CD14-positive monocyte (primary cell): ENCODE measurements at regions not wholly inside any gene's neighbourhood (a gene's known extent, or its start where the extent isn't known, plus 50 kb on each side); places are given as distances from the start of the nearest gene placed in this dataset.

Experiments
- DNase-seq, 3 donors: peaks; one replicate each; pipeline ENCODE4 v3.0.0-alpha.2; 2011 to 2022
- H2AFZ ChIP-seq: 2 replicates; pipeline ENCODE4 v1.6.0; 2012; ENCODE audit warnings: mild to moderate bottlenecking, low read depth, low read length, inconsistent platforms; ENCODE audit not compliant: insufficient read depth, poor library complexity, severe bottlenecking
- H3K27ac ChIP-seq, 2 donors: 1 replicate in 1 of 2; 2 replicates in 1 of 2; pipeline ENCODE4 v1.5.1; 2012 to 2013; ENCODE audit warnings: low read length in 2 of 2, control low read depth in 1 of 2, inconsistent platforms in 1 of 2, low read depth in 1 of 2, mild to moderate bottlenecking in 1 of 2
- H3K27me3 ChIP-seq, 2 donors: one replicate each; pipeline versions ENCODE4 v1.6.0 to v1.6.1; 2011 to 2013; ENCODE audit warnings: low read length in 2 of 2; ENCODE audit not compliant: control insufficient read depth in 2 of 2, insufficient read depth in 2 of 2
- H3K36me3 ChIP-seq, 2 donors: replicated peaks in 1 of 2; 1 replicate in 1 of 2; 2 replicates in 1 of 2; pipeline versions ENCODE4 v1.5.1 to v1.6.1; 2012 to 2013; ENCODE audit warnings: low read length in 2 of 2, control low read depth in 1 of 2, inconsistent platforms in 1 of 2, mild to moderate bottlenecking in 1 of 2; ENCODE audit not compliant: insufficient read depth in 2 of 2, control insufficient read depth in 1 of 2
- H3K4me1 ChIP-seq, 2 donors: 1 replicate in 1 of 2; 2 replicates in 1 of 2; pipeline versions ENCODE4 v1.5.1 to v1.6.1; 2012 to 2013; ENCODE audit warnings: low read length in 2 of 2, control low read depth in 1 of 2, inconsistent platforms in 1 of 2, mild to moderate bottlenecking in 1 of 2, moderate library complexity in 1 of 2; ENCODE audit not compliant: insufficient read depth in 2 of 2, control insufficient read depth in 1 of 2
- H3K4me2 ChIP-seq: replicated peaks from 2 replicates; pipeline ENCODE3; 2012; ENCODE audit warnings: low read length, moderate library complexity, mild to moderate bottlenecking; ENCODE audit not compliant: poor library complexity, severe bottlenecking; ENCODE audit errors: extremely low read depth
- H3K4me3 ChIP-seq, 3 experiments: fragments of 200-600 bp in 1 of 3; sonication (generic) in 1 of 3; replicated peaks in 1 of 3; 1 replicate in 2 of 3; 2 replicates in 1 of 3; pipeline ENCODE4 v1.5.1; 2011 to 2013; ENCODE audit warnings: low read length in 3 of 3, mild to moderate bottlenecking in 3 of 3, control low read depth in 2 of 3, low read depth in 2 of 3, inconsistent platforms in 1 of 3, moderate library complexity in 1 of 3
- H3K79me2 ChIP-seq: 2 replicates; pipeline ENCODE4 v1.6.0; 2012; ENCODE audit warnings: mild to moderate bottlenecking, control low read depth, inconsistent platforms, low read length, moderate library complexity; ENCODE audit not compliant: insufficient read depth
- H3K9ac ChIP-seq: 2 replicates; pipeline ENCODE4 v1.6.0; 2017; ENCODE audit warnings: low read length, mild to moderate bottlenecking; ENCODE audit not compliant: insufficient read depth, poor library complexity, severe bottlenecking
- H3K9me3 ChIP-seq, 2 donors: replicated peaks in 1 of 2; 1 replicate in 1 of 2; 2 replicates in 1 of 2; pipeline versions ENCODE4 v1.5.1 to v1.6.1; 2012 to 2013; ENCODE audit warnings: low read length in 2 of 2, control low read depth in 1 of 2; ENCODE audit not compliant: control insufficient read depth in 1 of 2, insufficient read depth in 1 of 2
- H4K20me1 ChIP-seq: 2 replicates; pipeline ENCODE4 v1.6.0; 2012; ENCODE audit warnings: mild to moderate bottlenecking, low read length, control low read depth, moderate library complexity; ENCODE audit not compliant: insufficient read depth
- H3K27ac Mint-ChIP-seq, 7 donors: one replicate each; pipeline ENCODE4 v1.8.0; 2020; ENCODE audit warnings: mild to moderate bottlenecking in 7 of 7, mixed read lengths in 7 of 7, moderate library complexity in 6 of 7, inconsistent platforms in 2 of 7
- H3K27me3 Mint-ChIP-seq, 3 donors: one replicate each; pipeline ENCODE4 v1.8.0; 2021 to 2022; ENCODE audit warnings: low read depth in 3 of 3, mild to moderate bottlenecking in 3 of 3, mixed read lengths in 3 of 3, moderate library complexity in 3 of 3, inconsistent platforms in 1 of 3
- H3K36me3 Mint-ChIP-seq, 2 donors: one replicate each; pipeline ENCODE4 v1.8.0; 2020; ENCODE audit warnings: mixed read lengths in 2 of 2, inconsistent platforms in 1 of 2, mild to moderate bottlenecking in 1 of 2
- H3K4me1 Mint-ChIP-seq: one replicate; pipeline ENCODE4 v1.8.0; 2020; ENCODE audit warnings: mild to moderate bottlenecking, mixed read lengths
- H3K4me3 Mint-ChIP-seq, 2 donors: one replicate each; pipeline ENCODE4 v1.8.0; 2020; ENCODE audit warnings: mild to moderate bottlenecking in 2 of 2, mixed read lengths in 2 of 2, moderate library complexity in 1 of 2
- H3K9me3 Mint-ChIP-seq, 7 donors: one replicate each; pipeline ENCODE4 v1.8.0; 2020 to 2022; ENCODE audit warnings: mixed read lengths in 7 of 7, mild to moderate bottlenecking in 6 of 7, moderate library complexity in 6 of 7, inconsistent platforms in 2 of 7
- CTCF ChIP-seq: fragments of 200-600 bp; IDR thresholded peaks from one replicate; pipeline ENCODE4 v1.8.0; 2022; ENCODE audit warnings: antibody characterized with exemption, mild to moderate bottlenecking
- WGBS: methylation state at CpG from one replicate; pipeline ENCODE4 v1.1.5; 2013; ENCODE audit warnings: missing lambda C conversion rate; ENCODE audit not compliant: insufficient coverage; 5-methylcytosine and 5-hydroxymethylcytosine counted together
- intact Hi-C, 2 donors: fragments of 100-400 bp; cut with micrococcal nuclease; formaldehyde crosslinking; loops; one replicate each; pipeline versions ENCODE4 v1.15.0 to v1.15.1; 2023

DNA sequence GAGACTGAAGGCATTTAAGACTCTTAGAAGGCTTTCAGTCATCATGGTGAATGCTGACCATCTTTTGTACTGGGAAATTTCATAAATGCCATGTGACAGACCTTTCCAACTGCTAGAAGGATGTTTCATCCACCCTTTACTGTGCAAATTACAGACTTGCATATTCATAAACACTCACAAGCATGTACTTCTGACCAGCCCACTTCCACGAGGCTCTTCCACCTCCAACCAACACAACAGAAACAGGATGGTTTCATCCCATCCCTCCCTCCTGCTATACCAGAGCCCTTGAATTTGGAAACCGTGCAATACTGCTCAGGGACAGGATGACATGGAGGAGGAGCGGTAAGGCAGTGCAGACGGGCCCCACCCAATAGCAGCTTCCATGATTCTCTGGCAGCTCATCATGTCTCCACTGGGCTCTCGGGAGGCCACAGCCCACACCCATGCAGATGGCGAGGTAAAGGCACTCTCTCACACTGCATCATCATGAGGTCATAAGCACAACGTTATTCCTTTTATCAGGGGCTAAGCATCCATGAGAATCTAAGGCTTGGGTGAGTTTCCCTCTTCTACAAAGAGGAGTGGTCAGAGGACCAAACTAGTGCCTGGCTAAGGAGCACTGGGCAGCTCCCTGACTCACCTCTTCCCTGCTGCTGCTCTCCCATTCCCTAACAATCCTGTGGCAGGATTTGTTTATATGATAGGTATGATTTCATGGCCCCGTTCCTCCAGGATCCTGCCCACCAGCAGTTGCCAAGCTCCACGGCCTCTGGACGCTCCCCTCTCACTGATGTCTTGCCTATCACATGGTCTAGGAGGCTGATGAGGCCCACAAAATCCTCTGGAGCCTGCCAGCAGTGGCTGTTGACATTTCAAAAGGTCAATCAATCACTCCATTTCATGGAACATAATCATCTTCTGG lies 94.4 kb upstream of the FSTL4 start:
- Histone ChIP-seq H3K4me1 (no peaks in the 10 kb centered on the region), H3K4me2 (no peak overlapping the region), H3K9ac (no peak overlapping the region), H4K20me1 (no peaks in the 10 kb centered on the region), H3K4me3 (no peak overlapping the region), H2AFZ (no peak overlapping the region), H3K27ac (no peak overlapping the region), H3K36me3 (no peaks in the 10 kb centered on the region), H3K27me3 (no peaks in the 10 kb centered on the region), H3K79me2 (no peaks in the 10 kb centered on the region), H3K9me3 (no peaks in the 10 kb centered on the region)
- 92% methylated on average over 7 of the region's 10 CpGs for WGBS
- intact Hi-C loops = no loop called here
- TF ChIP-seq CTCF = no peak
- DNase-seq = no peak
- no peaks in the 10 kb centered on the region for H3K4me1 Mint-ChIP-seq
- peaks cover 0 to 3% (median 0%) of the 10 kb centered on the region in 7 donors for H3K9me3 Mint-ChIP-seq
- H3K27ac Mint-ChIP-seq = peak overlapping the region in 1 of 7 donors; percentile 17
- H3K36me3 Mint-ChIP-seq = no peaks in the 10 kb centered on the region
- H3K27me3 Mint-ChIP-seq = peaks cover 5 to 10% (median 5%) of the 10 kb centered on the region in 3 donors
- no peak overlapping the region for H3K4me3 Mint-ChIP-seq

- no peak overlapping the region for H3K9ac ChIP-seq
- no peaks in the 10 kb centered on the region for H3K4me1 Mint-ChIP-seq
- H3K4me2 ChIP-seq = no peak overlapping the region
- no peaks in the 10 kb centered on the region for H3K36me3 ChIP-seq
- H3K27ac ChIP-seq = no peak overlapping the region
- no peaks in the 10 kb centered on the region for H3K79me2 ChIP-seq
- H2AFZ ChIP-seq = no peak overlapping the region
- H3K27ac Mint-ChIP-seq = peak overlapping the region in 1 of 7 donors; percentile 51
- 89% methylated on average over 3 of the region's 3 CpGs for WGBS
- no peak for TF ChIP-seq CTCF
- intact Hi-C loops = no loop called here
- peaks cover 0 to 3% (median 0%) of the 10 kb centered on the region in 7 donors for H3K9me3 Mint-ChIP-seq
- no peak overlapping the region for H3K4me3 Mint-ChIP-seq
- H3K4me3 ChIP-seq = no peak overlapping the region
- no peaks in the 10 kb centered on the region for H3K27me3 ChIP-seq
- no peaks in the 10 kb centered on the region for H3K4me1 ChIP-seq
- H3K36me3 Mint-ChIP-seq = no peaks in the 10 kb centered on the region
- no peaks in the 10 kb centered on the region for H3K9me3 ChIP-seq
- H3K27me3 Mint-ChIP-seq = peaks cover 5 to 8% (median 7%) of the 10 kb centered on the region in 3 donors
- no peak for DNase-seq
- no peaks in the 10 kb centered on the region for H4K20me1 ChIP-seq
Observed at GRCh38 chr5:133705331-133705730, 93.0 kb upstream of the FSTL4 start.
